ENCODE measurements at regions not wholly inside any gene's neighbourhood (a gene's known extent, or its start where the extent isn't known, plus 50 kb on each side); places are given as distances from the start of the nearest gene placed in this dataset.

DNA sequence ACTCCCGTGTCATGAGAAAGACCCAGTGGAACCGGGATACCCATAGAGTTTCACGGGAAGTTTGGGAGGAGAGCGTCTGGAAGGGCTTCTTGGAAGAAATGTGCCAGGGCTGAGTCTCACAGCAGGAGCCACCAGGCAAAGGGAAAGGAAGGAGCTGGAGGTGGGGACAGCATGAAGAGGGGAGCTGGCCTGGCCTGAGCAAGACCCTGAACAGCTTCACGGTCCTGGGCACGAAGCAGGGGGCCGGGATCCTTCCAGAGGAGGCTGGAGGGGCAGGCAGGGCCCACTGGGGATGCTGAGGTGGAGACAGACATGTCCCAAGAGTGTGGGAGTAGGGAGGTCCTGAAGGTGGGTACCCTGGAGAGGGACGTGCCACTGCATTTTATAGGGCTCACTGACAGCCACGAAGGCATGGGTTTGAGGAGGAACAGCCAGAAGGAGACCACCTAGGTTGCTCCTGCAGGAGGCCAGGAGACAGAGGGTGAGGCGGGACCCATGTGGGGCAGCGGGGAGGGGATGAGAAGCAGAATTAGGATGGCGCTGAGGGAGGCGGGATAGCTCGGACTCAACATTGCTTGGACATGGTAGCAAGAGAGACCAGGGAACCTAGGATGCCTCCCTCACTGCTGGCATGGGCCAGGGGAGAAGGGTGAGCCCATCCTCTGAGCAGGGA, 168.1 kb upstream of the ID2 start:
- Histone ChIP-seq H3K27me3 (ENCODE audit: control insufficient read depth in 4 of 4, insufficient read depth in 4 of 4, low read length in 3 of 4) (no peaks in the 10 kb centered on the region), H3K9me3 (ENCODE audit: control insufficient read depth in 4 of 4, low read length in 3 of 4) (no peaks in the 10 kb centered on the region), H3K4me3 (ENCODE audit: low read depth in 1 of 3, low read length in 3 of 3) (no peak overlapping the region), H3K4me1 (ENCODE audit: control insufficient read depth in 4 of 4, insufficient read depth in 4 of 4, low read length in 3 of 4) (no peaks in the 10 kb centered on the region), H3K27ac (ENCODE audit: low read depth in 1 of 2, low read length in 2 of 2) (no peak overlapping the region), H3K9ac (ENCODE audit: low read depth in 1 of 2, low read length in 2 of 2) (no peak overlapping the region), H3K36me3 (ENCODE audit: control insufficient read depth in 4 of 4, insufficient read depth in 3 of 4, low read depth in 1 of 4, low read length in 3 of 4) (no peaks in the 10 kb centered on the region)
- no peak for DNase-seq (ENCODE audit: low spot score)
- 97% methylated on average over 14 of the region's 14 CpGs for WGBS
- TF ChIP-seq YY1 (IDR thresholded peaks at IDR 0.05) (no peak), EGR1 (IDR thresholded peaks at IDR 0.05; ENCODE audit: low read depth in 2 of 2) (no peak)

DNA sequence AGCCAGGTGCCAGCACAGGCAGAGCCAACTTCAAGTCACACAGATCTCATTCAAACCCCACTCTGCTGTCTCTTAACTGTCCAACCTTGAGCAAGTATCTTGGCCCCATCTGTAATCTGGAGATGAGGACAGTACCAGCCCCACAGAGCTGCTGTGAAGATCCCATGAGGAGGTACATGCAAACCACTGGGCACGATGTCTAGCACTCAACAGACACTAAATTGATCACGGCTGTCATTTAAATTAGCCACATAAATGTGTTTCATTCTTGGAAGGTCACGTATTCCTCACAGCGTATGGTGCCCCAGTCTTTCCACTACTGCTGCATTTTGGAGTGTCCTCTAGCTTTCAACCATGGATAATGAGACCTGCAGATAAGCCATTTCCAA, 167.6 kb upstream of the ID2 start:
- no peak for DNase-seq (ENCODE audit: low spot score)
- Histone ChIP-seq H3K4me3 (ENCODE audit: low read depth in 1 of 3, low read length in 3 of 3) (no peak overlapping the region), H3K9me3 (ENCODE audit: control insufficient read depth in 4 of 4, low read length in 3 of 4) (no peaks in the 10 kb centered on the region), H3K36me3 (ENCODE audit: control insufficient read depth in 4 of 4, insufficient read depth in 3 of 4, low read depth in 1 of 4, low read length in 3 of 4) (no peaks in the 10 kb centered on the region), H3K27me3 (ENCODE audit: control insufficient read depth in 4 of 4, insufficient read depth in 4 of 4, low read length in 3 of 4) (no peaks in the 10 kb centered on the region), H3K9ac (ENCODE audit: low read depth in 1 of 2, low read length in 2 of 2) (no peak overlapping the region), H3K27ac (ENCODE audit: low read depth in 1 of 2, low read length in 2 of 2) (no peak overlapping the region), H3K4me1 (ENCODE audit: control insufficient read depth in 4 of 4, insufficient read depth in 4 of 4, low read length in 3 of 4) (no peaks in the 10 kb centered on the region)
- 93% methylated on average over 4 of the region's 4 CpGs for WGBS
- TF ChIP-seq SP1 (IDR thresholded peaks at IDR 0.05) = no peak
- TF ChIP-seq TAF1 (conservative IDR thresholded peaks at IDR 0.05) = no peak
- no peak for TF ChIP-seq RAD21 (IDR thresholded peaks at IDR 0.05)

DNA sequence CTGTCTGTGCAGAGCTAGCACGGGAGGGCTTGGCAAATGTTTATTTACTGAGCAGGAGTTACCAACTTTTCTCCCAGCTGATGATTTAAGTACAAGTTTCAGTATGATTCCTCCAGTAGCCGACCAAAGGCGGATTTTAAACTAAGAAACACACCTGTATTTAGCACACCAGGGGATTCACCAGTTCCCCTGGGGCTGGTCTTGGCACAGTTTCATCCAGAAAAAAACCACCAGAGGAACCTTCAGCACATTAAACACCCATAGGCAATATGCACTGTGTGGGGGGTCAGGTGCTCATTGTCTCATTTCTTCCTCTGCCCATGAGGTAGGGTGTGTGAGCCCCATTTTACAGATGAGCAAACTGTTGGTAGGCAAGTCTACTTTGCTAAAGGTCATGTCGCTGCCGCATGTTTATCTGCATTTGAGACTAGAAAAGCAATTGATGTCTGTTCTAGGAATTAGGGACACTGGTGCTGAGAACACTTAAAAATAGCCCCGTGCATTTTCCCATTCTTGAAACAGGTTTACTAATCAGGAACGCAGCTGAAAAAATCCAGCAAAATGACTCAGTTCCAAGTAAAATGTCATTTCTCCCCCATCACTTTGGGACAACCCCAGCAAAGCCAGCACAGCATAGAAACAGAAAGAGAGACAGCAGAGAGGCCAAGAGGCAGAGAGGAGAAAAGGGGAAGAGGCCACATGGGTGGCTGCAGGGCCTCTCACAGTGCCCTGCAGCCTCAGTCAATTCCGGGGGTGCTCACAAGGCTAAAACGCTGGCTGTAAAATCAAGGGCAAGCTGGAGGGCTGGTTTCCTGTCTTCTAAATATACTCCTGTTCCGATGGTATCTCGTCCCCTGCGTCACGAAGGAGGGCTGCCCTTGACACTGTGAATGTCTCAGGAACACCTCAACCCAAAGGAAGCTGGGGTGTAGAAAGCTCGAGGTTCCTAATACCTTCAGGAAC, 166.8 kb upstream of the ID2 start:
- Histone ChIP-seq H3K9me3 (ENCODE audit: control insufficient read depth in 4 of 4, low read length in 3 of 4) (no peaks in the 10 kb centered on the region), H3K9ac (ENCODE audit: low read depth in 1 of 2, low read length in 2 of 2) (no peak overlapping the region), H3K4me3 (ENCODE audit: low read depth in 1 of 3, low read length in 3 of 3) (no peak overlapping the region), H3K36me3 (ENCODE audit: control insufficient read depth in 4 of 4, insufficient read depth in 3 of 4, low read depth in 1 of 4, low read length in 3 of 4) (no peaks in the 10 kb centered on the region), H3K27ac (ENCODE audit: low read depth in 1 of 2, low read length in 2 of 2) (no peak overlapping the region), H3K27me3 (ENCODE audit: control insufficient read depth in 4 of 4, insufficient read depth in 4 of 4, low read length in 3 of 4) (no peaks in the 10 kb centered on the region), H3K4me1 (ENCODE audit: control insufficient read depth in 4 of 4, insufficient read depth in 4 of 4, low read length in 3 of 4) (no peaks in the 10 kb centered on the region)
- TF ChIP-seq RAD21 (IDR thresholded peaks at IDR 0.05) = peak; percentile 17 to 44
- TF ChIP-seq, protein P1, sequence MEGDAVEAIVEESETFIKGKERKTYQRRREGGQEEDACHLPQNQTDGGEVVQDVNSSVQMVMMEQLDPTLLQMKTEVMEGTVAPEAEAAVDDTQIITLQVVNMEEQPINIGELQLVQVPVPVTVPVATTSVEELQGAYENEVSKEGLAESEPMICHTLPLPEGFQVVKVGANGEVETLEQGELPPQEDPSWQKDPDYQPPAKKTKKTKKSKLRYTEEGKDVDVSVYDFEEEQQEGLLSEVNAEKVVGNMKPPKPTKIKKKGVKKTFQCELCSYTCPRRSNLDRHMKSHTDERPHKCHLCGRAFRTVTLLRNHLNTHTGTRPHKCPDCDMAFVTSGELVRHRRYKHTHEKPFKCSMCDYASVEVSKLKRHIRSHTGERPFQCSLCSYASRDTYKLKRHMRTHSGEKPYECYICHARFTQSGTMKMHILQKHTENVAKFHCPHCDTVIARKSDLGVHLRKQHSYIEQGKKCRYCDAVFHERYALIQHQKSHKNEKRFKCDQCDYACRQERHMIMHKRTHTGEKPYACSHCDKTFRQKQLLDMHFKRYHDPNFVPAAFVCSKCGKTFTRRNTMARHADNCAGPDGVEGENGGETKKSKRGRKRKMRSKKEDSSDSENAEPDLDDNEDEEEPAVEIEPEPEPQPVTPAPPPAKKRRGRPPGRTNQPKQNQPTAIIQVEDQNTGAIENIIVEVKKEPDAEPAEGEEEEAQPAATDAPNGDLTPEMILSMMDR (IDR thresholded peaks at IDR 0.05; ENCODE audit: low read depth, low read length, missing input control) = no peak
- no peak for TF ChIP-seq TAF1 (conservative IDR thresholded peaks at IDR 0.05)
- no peak for TF ChIP-seq YY1 (IDR thresholded peaks at IDR 0.05)
- peak; percentile 75 for TF ChIP-seq NR2F2 (IDR thresholded peaks at IDR 0.05)
- TF ChIP-seq SP1 (IDR thresholded peaks at IDR 0.05) = peak; percentile 26
- DNase-seq (ENCODE audit: low spot score) = no peak
- 74% methylated on average over 14 of the region's 14 CpGs for WGBS

DNA sequence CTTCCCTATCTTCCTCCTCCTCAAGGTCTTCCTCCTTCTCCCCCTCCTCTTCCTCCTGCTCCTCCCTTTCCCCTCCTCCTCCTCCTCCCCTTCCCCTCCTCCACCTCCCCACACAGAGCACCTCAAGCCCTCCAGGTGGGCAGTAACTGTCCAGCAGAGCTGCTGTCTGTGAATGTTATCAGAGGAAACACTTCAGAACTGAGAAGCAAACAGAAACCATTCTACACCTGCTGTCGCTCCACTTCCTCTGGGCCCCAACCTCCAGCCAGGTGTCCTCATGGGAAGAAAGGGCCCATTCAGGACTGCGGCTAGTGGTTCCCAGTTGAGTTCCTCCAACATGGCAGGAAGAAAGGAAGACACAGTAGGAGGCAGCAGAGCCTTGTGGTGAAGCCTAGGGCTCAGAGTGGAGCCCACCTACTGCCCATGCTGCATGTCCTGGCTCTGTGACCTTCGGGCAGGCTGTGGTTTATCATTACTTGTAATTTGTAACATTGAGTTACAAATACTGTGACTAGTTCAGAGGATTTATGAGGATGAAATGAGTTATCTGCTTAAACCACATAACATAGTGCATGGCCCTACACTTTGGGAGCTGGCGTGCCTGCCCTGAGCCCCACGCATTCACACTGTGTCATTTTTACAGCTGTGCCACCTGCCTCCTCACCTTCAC, 165.9 kb upstream of the ID2 start:
- Histone ChIP-seq H3K36me3 (ENCODE audit: control insufficient read depth in 4 of 4, insufficient read depth in 3 of 4, low read depth in 1 of 4, low read length in 3 of 4) (no peaks in the 10 kb centered on the region), H3K27ac (ENCODE audit: low read depth in 1 of 2, low read length in 2 of 2) (no peak overlapping the region), H3K4me1 (ENCODE audit: control insufficient read depth in 4 of 4, insufficient read depth in 4 of 4, low read length in 3 of 4) (no peaks in the 10 kb centered on the region), H3K9ac (ENCODE audit: low read depth in 1 of 2, low read length in 2 of 2) (no peak overlapping the region), H3K4me3 (ENCODE audit: low read depth in 1 of 3, low read length in 3 of 3) (no peak overlapping the region), H3K27me3 (ENCODE audit: control insufficient read depth in 4 of 4, insufficient read depth in 4 of 4, low read length in 3 of 4) (no peaks in the 10 kb centered on the region), H3K9me3 (ENCODE audit: control insufficient read depth in 4 of 4, low read length in 3 of 4) (no peaks in the 10 kb centered on the region)
- TF ChIP-seq, protein P2, sequence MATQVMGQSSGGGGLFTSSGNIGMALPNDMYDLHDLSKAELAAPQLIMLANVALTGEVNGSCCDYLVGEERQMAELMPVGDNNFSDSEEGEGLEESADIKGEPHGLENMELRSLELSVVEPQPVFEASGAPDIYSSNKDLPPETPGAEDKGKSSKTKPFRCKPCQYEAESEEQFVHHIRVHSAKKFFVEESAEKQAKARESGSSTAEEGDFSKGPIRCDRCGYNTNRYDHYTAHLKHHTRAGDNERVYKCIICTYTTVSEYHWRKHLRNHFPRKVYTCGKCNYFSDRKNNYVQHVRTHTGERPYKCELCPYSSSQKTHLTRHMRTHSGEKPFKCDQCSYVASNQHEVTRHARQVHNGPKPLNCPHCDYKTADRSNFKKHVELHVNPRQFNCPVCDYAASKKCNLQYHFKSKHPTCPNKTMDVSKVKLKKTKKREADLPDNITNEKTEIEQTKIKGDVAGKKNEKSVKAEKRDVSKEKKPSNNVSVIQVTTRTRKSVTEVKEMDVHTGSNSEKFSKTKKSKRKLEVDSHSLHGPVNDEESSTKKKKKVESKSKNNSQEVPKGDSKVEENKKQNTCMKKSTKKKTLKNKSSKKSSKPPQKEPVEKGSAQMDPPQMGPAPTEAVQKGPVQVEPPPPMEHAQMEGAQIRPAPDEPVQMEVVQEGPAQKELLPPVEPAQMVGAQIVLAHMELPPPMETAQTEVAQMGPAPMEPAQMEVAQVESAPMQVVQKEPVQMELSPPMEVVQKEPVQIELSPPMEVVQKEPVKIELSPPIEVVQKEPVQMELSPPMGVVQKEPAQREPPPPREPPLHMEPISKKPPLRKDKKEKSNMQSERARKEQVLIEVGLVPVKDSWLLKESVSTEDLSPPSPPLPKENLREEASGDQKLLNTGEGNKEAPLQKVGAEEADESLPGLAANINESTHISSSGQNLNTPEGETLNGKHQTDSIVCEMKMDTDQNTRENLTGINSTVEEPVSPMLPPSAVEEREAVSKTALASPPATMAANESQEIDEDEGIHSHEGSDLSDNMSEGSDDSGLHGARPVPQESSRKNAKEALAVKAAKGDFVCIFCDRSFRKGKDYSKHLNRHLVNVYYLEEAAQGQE (IDR thresholded peaks at IDR 0.05) = no peak
- TF ChIP-seq, protein P3, sequence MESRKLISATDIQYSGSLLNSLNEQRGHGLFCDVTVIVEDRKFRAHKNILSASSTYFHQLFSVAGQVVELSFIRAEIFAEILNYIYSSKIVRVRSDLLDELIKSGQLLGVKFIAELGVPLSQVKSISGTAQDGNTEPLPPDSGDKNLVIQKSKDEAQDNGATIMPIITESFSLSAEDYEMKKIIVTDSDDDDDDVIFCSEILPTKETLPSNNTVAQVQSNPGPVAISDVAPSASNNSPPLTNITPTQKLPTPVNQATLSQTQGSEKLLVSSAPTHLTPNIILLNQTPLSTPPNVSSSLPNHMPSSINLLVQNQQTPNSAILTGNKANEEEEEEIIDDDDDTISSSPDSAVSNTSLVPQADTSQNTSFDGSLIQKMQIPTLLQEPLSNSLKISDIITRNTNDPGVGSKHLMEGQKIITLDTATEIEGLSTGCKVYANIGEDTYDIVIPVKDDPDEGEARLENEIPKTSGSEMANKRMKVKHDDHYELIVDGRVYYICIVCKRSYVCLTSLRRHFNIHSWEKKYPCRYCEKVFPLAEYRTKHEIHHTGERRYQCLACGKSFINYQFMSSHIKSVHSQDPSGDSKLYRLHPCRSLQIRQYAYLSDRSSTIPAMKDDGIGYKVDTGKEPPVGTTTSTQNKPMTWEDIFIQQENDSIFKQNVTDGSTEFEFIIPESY (IDR thresholded peaks at IDR 0.05) = no peak
- no peak for TF ChIP-seq FOXA1 (IDR thresholded peaks at IDR 0.05)
- peak in 1 of 2 donors; percentile 6 for TF ChIP-seq RAD21 (IDR thresholded peaks at IDR 0.05)
- WGBS = 87% methylated on average over 5 of the region's 5 CpGs
- DNase-seq (ENCODE audit: low spot score) = no peak
